Keratinocyte (primary cell): ENCODE measurements at regions not wholly inside any gene's neighbourhood (a gene's known extent, or its start where the extent isn't known, plus 50 kb on each side); places are given as distances from the start of the nearest gene placed in this dataset.
"Not testable (repeated sequence)": the region's sequence is repeated elsewhere in the genome, so short reads cannot be mapped to it uniquely, and the experiment has no call there.

ENCODE experiments used
- DNase-seq: peaks from one replicate; pipeline ENCODE4 v3.0.0-alpha.2; 2011; ENCODE audit warnings: low read depth, missing footprints, low spot score
- FAIRE-seq: peaks from 2 replicates; lab custom pipeline; 2011; peaks lifted over from hg19 to GRCh38; lab: Jason Lieb, UNC
- H2AFZ ChIP-seq: 2 replicates; pipeline ENCODE4 v1.6.0; 2012; ENCODE audit warnings: low read length, control low read depth, inconsistent platforms; ENCODE audit not compliant: control insufficient read depth
- H3K27ac ChIP-seq: 2 replicates; pipeline ENCODE4 v1.5.1; 2011; ENCODE audit warnings: low read length; ENCODE audit not compliant: control insufficient read depth, insufficient read depth
- H3K27me3 ChIP-seq: 3 replicates; pipeline ENCODE4 v1.6.0; 2011; ENCODE audit warnings: low read length; ENCODE audit not compliant: control insufficient read depth, insufficient read depth; ENCODE audit errors: extremely low read depth
- H3K36me3 ChIP-seq, 2 experiments: 2 replicates in 1 of 2; 3 replicates in 1 of 2; pipeline ENCODE4 v1.5.1; 2011; ENCODE audit warnings: low read length in 2 of 2, mild to moderate bottlenecking in 1 of 2; ENCODE audit not compliant: control insufficient read depth in 2 of 2, insufficient read depth in 2 of 2; ENCODE audit errors: extremely low read depth in 1 of 2
- H3K4me1 ChIP-seq: 3 replicates; pipeline ENCODE4 v1.5.1; 2011; ENCODE audit warnings: low read length; ENCODE audit not compliant: control insufficient read depth, insufficient read depth; ENCODE audit errors: extremely low read depth
- H3K4me2 ChIP-seq: 3 replicates; pipeline ENCODE4 v1.6.0; 2011; ENCODE audit warnings: low read depth, low read length; ENCODE audit not compliant: control insufficient read depth, insufficient read depth; ENCODE audit errors: extremely low read depth
- H3K4me3 ChIP-seq, 3 experiments: fragments of 200-600 bp in 1 of 3; sonication (generic) in 1 of 3; 2 replicates in 2 of 3; 3 replicates in 1 of 3; pipeline ENCODE4 v1.5.1; 2011 to 2016; ENCODE audit warnings: low read length in 3 of 3, mild to moderate bottlenecking in 3 of 3, control low read depth in 2 of 3, inconsistent platforms in 1 of 3, low read depth in 1 of 3, mixed read lengths in 1 of 3, mixed run types in 1 of 3, moderate library complexity in 1 of 3; ENCODE audit not compliant: control insufficient read depth in 2 of 3, insufficient read depth in 2 of 3; ENCODE audit errors: extremely low read depth in 1 of 3
- H3K79me2 ChIP-seq: 2 replicates; pipeline ENCODE4 v1.6.0; 2012; ENCODE audit warnings: low read length; ENCODE audit not compliant: control insufficient read depth, insufficient read depth
- H3K9ac ChIP-seq: 3 replicates; pipeline ENCODE4 v1.6.0; 2011; ENCODE audit warnings: low read length; ENCODE audit not compliant: control insufficient read depth, insufficient read depth; ENCODE audit errors: extremely low read depth
- H3K9me1 ChIP-seq: 3 replicates; pipeline ENCODE4 v1.6.0; 2011; ENCODE audit warnings: low read length; ENCODE audit not compliant: control insufficient read depth, insufficient read depth; ENCODE audit errors: extremely low read depth
- H3K9me3 ChIP-seq: 2 replicates; pipeline ENCODE4 v1.5.1; 2012; ENCODE audit warnings: low read depth, low read length; ENCODE audit not compliant: control insufficient read depth
- H4K20me1 ChIP-seq: 3 replicates; pipeline ENCODE4 v1.6.0; 2011; ENCODE audit warnings: low read length; ENCODE audit not compliant: control insufficient read depth, insufficient read depth; ENCODE audit errors: extremely low read depth
- dilution Hi-C: fragments of 300-500 bp; cut with MboI; formaldehyde crosslinking; loops from one replicate; pipeline ENCODE4 v1.7.0; 2020; ENCODE audit warnings: low sequenced_read_pairs; ENCODE audit not compliant: extremely low pct_ligation_motif_present

GRCh38 chr15:44832133-44832532, 95.8 kb downstream of the TRIM69 start:
- dilution Hi-C loops, H3K4me2 ChIP-seq, FAIRE-seq, H3K4me3 ChIP-seq, DNase-seq, H3K27me3 ChIP-seq, H2AFZ ChIP-seq, H3K9ac ChIP-seq, H3K9me1 ChIP-seq, H3K79me2 ChIP-seq, H3K9me3 ChIP-seq, H3K4me1 ChIP-seq, H4K20me1 ChIP-seq, H3K36me3 ChIP-seq, H3K27ac ChIP-seq: not testable (repeated sequence)

- H3K27me3 ChIP-seq, H3K9ac ChIP-seq, H3K9me3 ChIP-seq, H3K36me3 ChIP-seq, H3K4me3 ChIP-seq, dilution Hi-C loops, FAIRE-seq, DNase-seq, H3K4me2 ChIP-seq, H3K9me1 ChIP-seq, H3K27ac ChIP-seq, H3K79me2 ChIP-seq, H3K4me1 ChIP-seq, H2AFZ ChIP-seq, H4K20me1 ChIP-seq: not testable (repeated sequence)
These were observed 96.8 kb downstream of the TRIM69 start for GRCh38 chr15:44833081-44833480.

- H3K27me3 ChIP-seq, DNase-seq, H3K4me1 ChIP-seq, H3K4me3 ChIP-seq, H3K27ac ChIP-seq, H3K9ac ChIP-seq, H3K9me3 ChIP-seq, H3K4me2 ChIP-seq, H2AFZ ChIP-seq, H3K36me3 ChIP-seq, H3K79me2 ChIP-seq, dilution Hi-C loops, FAIRE-seq, H3K9me1 ChIP-seq, H4K20me1 ChIP-seq: not testable (repeated sequence)
These were observed 97.4 kb downstream of the TRIM69 start for GRCh38 chr15:44833761-44834160.

- H3K4me3 ChIP-seq, H3K9me1 ChIP-seq, H3K9me3 ChIP-seq, H3K27me3 ChIP-seq, H4K20me1 ChIP-seq, H2AFZ ChIP-seq, FAIRE-seq, H3K4me2 ChIP-seq, dilution Hi-C loops, H3K9ac ChIP-seq, H3K36me3 ChIP-seq, H3K79me2 ChIP-seq, DNase-seq, H3K27ac ChIP-seq: not testable (repeated sequence)
- H3K4me1 ChIP-seq: peaks cover 12% of the 10 kb centered on the region
These were observed 98.8 kb downstream of the TRIM69 start for GRCh38 chr15:44835082-44835481.
